ENCODE measurements at regions not wholly inside any gene's neighbourhood (a gene's known extent, or its start where the extent isn't known, plus 50 kb on each side); places are given as distances from the start of the nearest gene placed in this dataset.
A peak's percentile ranks its signal among the peaks of the same experiment; 100 is the strongest.

DNA sequence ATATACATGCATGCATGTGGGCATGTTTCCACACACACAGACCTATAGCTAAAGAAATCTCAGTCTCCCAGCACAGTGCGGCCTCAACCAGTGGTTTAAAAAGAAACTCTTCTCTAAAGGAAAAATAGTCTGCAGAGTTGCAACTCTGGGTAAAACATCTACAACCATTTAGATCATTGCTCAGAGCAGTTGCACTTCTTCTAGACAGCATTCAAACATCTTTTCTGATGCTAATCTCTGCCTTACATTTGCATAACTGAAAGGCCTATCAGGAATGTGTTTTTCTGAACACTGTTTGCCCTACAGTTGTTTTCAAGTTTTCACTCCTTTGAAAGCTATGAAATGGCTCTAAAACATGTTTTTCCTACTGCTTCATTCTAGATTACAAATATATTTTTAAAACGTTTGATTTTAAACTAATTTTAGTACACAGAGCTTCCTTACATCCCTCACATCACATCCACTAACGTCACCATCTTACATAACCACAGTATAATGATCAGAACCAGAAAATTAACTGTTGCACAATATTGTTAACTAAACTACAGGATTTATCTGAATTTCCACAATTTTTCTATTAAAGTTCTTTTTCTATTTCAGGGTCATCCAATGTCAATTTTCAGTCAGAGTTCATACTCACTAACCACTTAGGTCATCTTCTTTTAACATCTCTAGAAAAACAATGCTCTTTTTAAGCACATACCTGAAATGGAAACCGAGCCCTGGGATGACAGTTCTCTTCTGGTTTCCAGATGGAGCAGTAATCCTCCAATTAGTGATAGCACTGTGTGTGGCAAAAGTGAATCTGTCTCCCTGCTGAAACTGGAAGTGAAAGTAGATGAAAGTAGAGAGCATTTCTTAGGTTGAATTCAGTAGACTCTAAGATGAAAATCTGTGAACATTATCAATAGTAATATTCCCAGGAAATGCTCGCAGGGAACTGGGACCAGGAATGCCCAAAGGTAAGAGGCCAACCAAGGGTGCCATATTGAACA is 501.6 kb upstream of the GCFC2 start:
- H3K4me1 ChIP-seq (ENCODE audit: insufficient read depth, low read length): no peaks in the 10 kb centered on the region
- ATAC-seq: no peak
- H3K36me3 ChIP-seq (replicated peaks in 1 of 2; ENCODE audit: control insufficient read depth in 1 of 2, insufficient read depth in 2 of 2, low read length in 2 of 2): no peaks in the 10 kb centered on the region
- CTCF ChIA-PET (ENCODE audit: low intra/inter-chr PET ratio, low total read pairs): no interaction called here
- H3K4me3 ChIP-seq (replicated peaks in 1 of 3; ENCODE audit: insufficient read depth in 1 of 3, low read depth in 2 of 3, low read length in 3 of 3): no peak overlapping the region
- no peaks in the 10 kb centered on the region for H3K9me3 ChIP-seq (ENCODE audit: low read length)
- no TSS peak for BruUV-seq (replicated peaks)
- H3K4me2 ChIP-seq (ENCODE audit: low read depth, low read length): no peak overlapping the region
- intact Hi-C loops (cut with micrococcal nuclease; ENCODE audit: unreplicated experiment) (no loop called here), in situ Hi-C loops (cut with HindIII; ENCODE audit: extremely low pct_ligation_motif_present, low pct_unique_long_range_greater_than_20kb) (no loop called here)
- no peak overlapping the region for H3K27ac ChIP-seq (ENCODE audit: extremely low read length, insufficient read depth, low read length)
- TF ChIP-seq, protein P1, sequence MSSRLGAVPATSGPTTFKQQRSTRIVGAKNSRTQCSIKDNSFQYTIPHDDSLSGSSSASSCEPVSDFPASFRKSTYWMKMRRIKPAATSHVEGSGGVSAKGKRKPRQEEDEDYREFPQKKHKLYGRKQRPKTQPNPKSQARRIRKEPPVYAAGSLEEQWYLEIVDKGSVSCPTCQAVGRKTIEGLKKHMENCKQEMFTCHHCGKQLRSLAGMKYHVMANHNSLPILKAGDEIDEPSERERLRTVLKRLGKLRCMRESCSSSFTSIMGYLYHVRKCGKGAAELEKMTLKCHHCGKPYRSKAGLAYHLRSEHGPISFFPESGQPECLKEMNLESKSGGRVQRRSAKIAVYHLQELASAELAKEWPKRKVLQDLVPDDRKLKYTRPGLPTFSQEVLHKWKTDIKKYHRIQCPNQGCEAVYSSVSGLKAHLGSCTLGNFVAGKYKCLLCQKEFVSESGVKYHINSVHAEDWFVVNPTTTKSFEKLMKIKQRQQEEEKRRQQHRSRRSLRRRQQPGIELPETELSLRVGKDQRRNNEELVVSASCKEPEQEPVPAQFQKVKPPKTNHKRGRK (CRISPR knock-in tag; IDR thresholded peaks at IDR 0.05): no peak
- TF ChIP-seq, protein P2, sequence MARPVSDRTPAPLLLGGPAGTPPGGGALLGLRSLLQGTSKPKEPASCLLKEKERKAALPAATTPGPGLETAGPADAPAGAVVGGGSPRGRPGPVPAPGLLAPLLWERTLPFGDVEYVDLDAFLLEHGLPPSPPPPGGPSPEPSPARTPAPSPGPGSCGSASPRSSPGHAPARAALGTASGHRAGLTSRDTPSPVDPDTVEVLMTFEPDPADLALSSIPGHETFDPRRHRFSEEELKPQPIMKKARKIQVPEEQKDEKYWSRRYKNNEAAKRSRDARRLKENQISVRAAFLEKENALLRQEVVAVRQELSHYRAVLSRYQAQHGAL (CRISPR knock-in tag; IDR thresholded peaks at IDR 0.05; ENCODE audit: not compliant biosample characterization): no peak
- TF ChIP-seq ZNF142 (CRISPR knock-in tag; IDR thresholded peaks at IDR 0.05): no peak
- TF ChIP-seq REL (CRISPR knock-in tag; conservative IDR thresholded peaks at IDR 0.05): no peak
- TF ChIP-seq CEBPB (IDR thresholded peaks at IDR 0.05; ENCODE audit: borderline replicate concordance, low read depth, low read length): peak; percentile 60; the same call in 1 of the 2 replicates
- TF ChIP-seq ZNF768 (CRISPR knock-in tag; IDR thresholded peaks at IDR 0.05): no peak
- H2AFZ ChIP-seq (ENCODE audit: low read length): no peak overlapping the region
- no peak for DNase-seq (ENCODE audit: low spot score)
- no peak overlapping the region for H3K9ac ChIP-seq (ENCODE audit: insufficient read depth, low read depth, low read length)
- H4K20me1 ChIP-seq (ENCODE audit: insufficient read depth, low read length): no peaks in the 10 kb centered on the region
- WGBS (ENCODE audit: low lambda C conversion rate): 14% methylated on average over 5 of the region's 5 CpGs
- H3K27me3 ChIP-seq (ENCODE audit: control insufficient read depth in 1 of 2, insufficient read depth in 2 of 2, low read length in 2 of 2): no peaks in the 10 kb centered on the region
- POLR2A ChIA-PET: no interaction called here
- no peak for FAIRE-seq
- no peaks in the 10 kb centered on the region for H3K79me2 ChIP-seq (ENCODE audit: insufficient read depth, low read length)
